GM23338 (cell line): ENCODE measurements at regions not wholly inside any gene's neighbourhood (a gene's known extent, or its start where the extent isn't known, plus 50 kb on each side); places are given as distances from the start of the nearest gene placed in this dataset.

ENCODE experiments used
- CREB1 ChIP-seq: fragments of 250-450 bp; sonication (Bioruptor Pico); IDR thresholded peaks from 2 replicates; pipeline ENCODE4 v1.5.0; 2020; ENCODE audit warnings: low read depth, mild to moderate bottlenecking, moderate library complexity
- EZH2 ChIP-seq: fragments of 200-600 bp; sonication (generic); IDR thresholded peaks from one replicate; pipeline ENCODE4 v1.8.0; 2017; ENCODE audit warnings: antibody characterized with exemption, mild to moderate bottlenecking, low read depth; ENCODE audit not compliant: unreplicated experiment
- EZH2phosphoT487 ChIP-seq: fragments of 200-600 bp; sonication (generic); IDR thresholded peaks from one replicate; pipeline ENCODE4 v1.8.1; 2018; ENCODE audit warnings: antibody characterized with exemption; ENCODE audit not compliant: unreplicated experiment
- JUNB ChIP-seq: IDR thresholded peaks from one replicate; pipeline ENCODE4 v1.6.1; 2016; ENCODE audit warnings: antibody characterized with exemption; ENCODE audit not compliant: unreplicated experiment
- POLR2AphosphoS5 ChIP-seq: IDR thresholded peaks from 2 replicates; pipeline ENCODE4 v1.6.1; 2016; ENCODE audit warnings: antibody characterized with exemption, low read depth
- TF ChIP-seq, protein P1 (sequence below), 2 experiments: fragments of 200-600 bp in 1 of 2; sonication (generic) in 1 of 2; conservative IDR thresholded peaks; 2 replicates each; pipeline versions ENCODE4 v1.5.1 to v1.6.1; 2016 to 2017; ENCODE audit warnings: antibody characterized with exemption in 2 of 2, low read depth in 2 of 2, mild to moderate bottlenecking in 2 of 2, moderate library complexity in 1 of 2
- TF ChIP-seq, protein P2 (sequence below): IDR thresholded peaks from one replicate; pipeline ENCODE4 v1.6.1; 2018; ENCODE audit warnings: antibody characterized with exemption; ENCODE audit not compliant: unreplicated experiment

DNA sequence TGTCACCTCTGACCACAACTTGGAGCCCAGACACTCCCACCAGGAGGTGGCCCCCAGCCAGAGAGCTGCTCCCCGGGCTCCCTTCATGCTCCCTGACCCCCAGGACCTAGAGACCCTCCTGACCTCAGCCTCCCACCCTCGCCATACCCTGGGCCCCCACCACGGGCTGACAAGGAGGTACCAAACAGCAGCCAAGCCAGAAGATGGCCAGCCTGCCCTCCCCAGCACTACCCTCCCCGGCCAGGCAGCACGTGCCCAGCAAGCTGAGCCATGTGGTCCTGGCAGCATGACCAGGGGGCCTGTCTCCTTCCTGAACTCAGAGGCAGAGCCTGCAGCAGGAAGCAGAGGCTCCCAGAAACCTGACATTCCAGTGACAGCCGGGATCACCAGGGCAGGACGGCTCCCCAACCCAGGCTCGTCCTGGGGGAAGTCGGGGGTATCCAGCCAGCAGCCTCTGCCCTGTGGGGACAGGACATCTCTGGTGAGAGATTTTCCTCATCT, 69.4 kb upstream of the GPC1 start:
- TF ChIP-seq, protein P1, sequence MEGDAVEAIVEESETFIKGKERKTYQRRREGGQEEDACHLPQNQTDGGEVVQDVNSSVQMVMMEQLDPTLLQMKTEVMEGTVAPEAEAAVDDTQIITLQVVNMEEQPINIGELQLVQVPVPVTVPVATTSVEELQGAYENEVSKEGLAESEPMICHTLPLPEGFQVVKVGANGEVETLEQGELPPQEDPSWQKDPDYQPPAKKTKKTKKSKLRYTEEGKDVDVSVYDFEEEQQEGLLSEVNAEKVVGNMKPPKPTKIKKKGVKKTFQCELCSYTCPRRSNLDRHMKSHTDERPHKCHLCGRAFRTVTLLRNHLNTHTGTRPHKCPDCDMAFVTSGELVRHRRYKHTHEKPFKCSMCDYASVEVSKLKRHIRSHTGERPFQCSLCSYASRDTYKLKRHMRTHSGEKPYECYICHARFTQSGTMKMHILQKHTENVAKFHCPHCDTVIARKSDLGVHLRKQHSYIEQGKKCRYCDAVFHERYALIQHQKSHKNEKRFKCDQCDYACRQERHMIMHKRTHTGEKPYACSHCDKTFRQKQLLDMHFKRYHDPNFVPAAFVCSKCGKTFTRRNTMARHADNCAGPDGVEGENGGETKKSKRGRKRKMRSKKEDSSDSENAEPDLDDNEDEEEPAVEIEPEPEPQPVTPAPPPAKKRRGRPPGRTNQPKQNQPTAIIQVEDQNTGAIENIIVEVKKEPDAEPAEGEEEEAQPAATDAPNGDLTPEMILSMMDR (conservative IDR thresholded peaks at IDR 0.05; ENCODE audit: low read depth in 2 of 2) = no peak
- TF ChIP-seq POLR2AphosphoS5 = no peak
- TF ChIP-seq EZH2 = no peak
- TF ChIP-seq, protein P2, sequence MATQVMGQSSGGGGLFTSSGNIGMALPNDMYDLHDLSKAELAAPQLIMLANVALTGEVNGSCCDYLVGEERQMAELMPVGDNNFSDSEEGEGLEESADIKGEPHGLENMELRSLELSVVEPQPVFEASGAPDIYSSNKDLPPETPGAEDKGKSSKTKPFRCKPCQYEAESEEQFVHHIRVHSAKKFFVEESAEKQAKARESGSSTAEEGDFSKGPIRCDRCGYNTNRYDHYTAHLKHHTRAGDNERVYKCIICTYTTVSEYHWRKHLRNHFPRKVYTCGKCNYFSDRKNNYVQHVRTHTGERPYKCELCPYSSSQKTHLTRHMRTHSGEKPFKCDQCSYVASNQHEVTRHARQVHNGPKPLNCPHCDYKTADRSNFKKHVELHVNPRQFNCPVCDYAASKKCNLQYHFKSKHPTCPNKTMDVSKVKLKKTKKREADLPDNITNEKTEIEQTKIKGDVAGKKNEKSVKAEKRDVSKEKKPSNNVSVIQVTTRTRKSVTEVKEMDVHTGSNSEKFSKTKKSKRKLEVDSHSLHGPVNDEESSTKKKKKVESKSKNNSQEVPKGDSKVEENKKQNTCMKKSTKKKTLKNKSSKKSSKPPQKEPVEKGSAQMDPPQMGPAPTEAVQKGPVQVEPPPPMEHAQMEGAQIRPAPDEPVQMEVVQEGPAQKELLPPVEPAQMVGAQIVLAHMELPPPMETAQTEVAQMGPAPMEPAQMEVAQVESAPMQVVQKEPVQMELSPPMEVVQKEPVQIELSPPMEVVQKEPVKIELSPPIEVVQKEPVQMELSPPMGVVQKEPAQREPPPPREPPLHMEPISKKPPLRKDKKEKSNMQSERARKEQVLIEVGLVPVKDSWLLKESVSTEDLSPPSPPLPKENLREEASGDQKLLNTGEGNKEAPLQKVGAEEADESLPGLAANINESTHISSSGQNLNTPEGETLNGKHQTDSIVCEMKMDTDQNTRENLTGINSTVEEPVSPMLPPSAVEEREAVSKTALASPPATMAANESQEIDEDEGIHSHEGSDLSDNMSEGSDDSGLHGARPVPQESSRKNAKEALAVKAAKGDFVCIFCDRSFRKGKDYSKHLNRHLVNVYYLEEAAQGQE = no peak
- no peak for TF ChIP-seq EZH2phosphoT487
- TF ChIP-seq CREB1 = no peak
- no peak for TF ChIP-seq JUNB
